ENCODE measurements at regions not wholly inside any gene's neighbourhood (a gene's known extent, or its start where the extent isn't known, plus 50 kb on each side); places are given as distances from the start of the nearest gene placed in this dataset.

GRCh38 chr15:70437089-70437488 lies 326.3 kb downstream of the UACA start:
- Histone ChIP-seq H3K36me3 (no peaks in the 10 kb centered on the region), H3K27me3 (no peaks in the 10 kb centered on the region), H3K9me3 (no peaks in the 10 kb centered on the region), H3K4me1 (peaks cover 0 to 19% (median 3%) of the 10 kb centered on the region in 4 donors), H3K4me3 (no peak overlapping the region), H3K27ac (no peak overlapping the region)
- TF ChIP-seq POLR2A (IDR thresholded peaks at IDR 0.05) (no peak), CTCF (IDR thresholded peaks at IDR 0.05) (no peak)
- peak in 1 of 3 donors; percentile 54 for DNase-seq

GRCh38 chr15:70436428-70436827 lies 326.9 kb downstream of the UACA start:
- Histone ChIP-seq H3K9me3 (no peaks in the 10 kb centered on the region), H3K4me1 (peaks cover 0 to 19% (median 3%) of the 10 kb centered on the region in 4 donors), H3K27ac (peak overlapping the region in 1 of 4 donors; percentile 57), H3K4me3 (no peak overlapping the region), H3K36me3 (no peaks in the 10 kb centered on the region), H3K27me3 (no peaks in the 10 kb centered on the region)
- DNase-seq, result peak in 1 of 3 donors; percentile 3
- TF ChIP-seq POLR2A (IDR thresholded peaks at IDR 0.05) (no peak), CTCF (IDR thresholded peaks at IDR 0.05) (no peak)

GRCh38 chr15:70435872-70436271 lies 327.5 kb downstream of the UACA start:
- peak overlapping the region in 1 of 4 donors; percentile 57 for H3K27ac ChIP-seq

GRCh38 chr15:70435369-70435768 lies 328.0 kb downstream of the UACA start:
- Histone ChIP-seq H3K9me3 (no peaks in the 10 kb centered on the region), H3K27me3 (no peaks in the 10 kb centered on the region), H3K4me3 (no peak overlapping the region), H3K27ac (peak overlapping the region in 1 of 4 donors; percentile 57), H3K36me3 (no peaks in the 10 kb centered on the region), H3K4me1 (peaks cover 0 to 19% (median 3%) of the 10 kb centered on the region in 4 donors)
- DNase-seq, result peak in 2 of 3 donors; percentile 83 to 85
- TF ChIP-seq POLR2A (IDR thresholded peaks at IDR 0.05) (no peak), CTCF (IDR thresholded peaks at IDR 0.05) (no peak)

More at GRCh38 chr15:70435872-70436271, 327.5 kb downstream of the UACA start:
- H3K9me3 ChIP-seq, result no peaks in the 10 kb centered on the region
- TF ChIP-seq POLR2A (IDR thresholded peaks at IDR 0.05), result no peak
- no peak for TF ChIP-seq CTCF (IDR thresholded peaks at IDR 0.05)
- H3K4me1 ChIP-seq, result peaks cover 0 to 19% (median 3%) of the 10 kb centered on the region in 4 donors
- DNase-seq, result peak in 1 of 3 donors; percentile 15
- no peaks in the 10 kb centered on the region for H3K27me3 ChIP-seq
- H3K4me3 ChIP-seq, result no peak overlapping the region
- no peaks in the 10 kb centered on the region for H3K36me3 ChIP-seq

- no peaks in the 10 kb centered on the region for H3K27me3 ChIP-seq
- H3K27ac ChIP-seq, result no peak overlapping the region
- H3K4me1 ChIP-seq, result peaks cover 0 to 19% (median 3%) of the 10 kb centered on the region in 4 donors
- H3K36me3 ChIP-seq, result no peaks in the 10 kb centered on the region
- TF ChIP-seq CTCF (IDR thresholded peaks at IDR 0.05), result no peak
- H3K9me3 ChIP-seq, result no peaks in the 10 kb centered on the region
- H3K4me3 ChIP-seq, result no peak overlapping the region
- DNase-seq, result peak in 1 of 3 donors; percentile 26
Observed at GRCh38 chr15:70433586-70434324, 329.6 kb downstream of the UACA start.
